Suprapubic skin (tissue), 4 donors: ENCODE measurements at regions not wholly inside any gene's neighbourhood (a gene's known extent, or its start where the extent isn't known, plus 50 kb on each side); places are given as distances from the start of the nearest gene placed in this dataset.

Source experiments
- DNase-seq, 2 donors: peaks; one replicate each; pipeline ENCODE4 v3.0.0-alpha.2; 2019; ENCODE audit warnings: low spot score in 2 of 2
- H3K27ac ChIP-seq: fragments of 200-600 bp; sonication (generic); one replicate; pipeline ENCODE4 v1.5.1; 2019
- H3K27me3 ChIP-seq: fragments of 200-600 bp; sonication (generic); one replicate; pipeline ENCODE4 v1.5.1; 2019
- H3K36me3 ChIP-seq: fragments of 200-600 bp; sonication (generic); one replicate; pipeline ENCODE4 v1.5.1; 2019
- H3K4me1 ChIP-seq: fragments of 200-600 bp; sonication (generic); one replicate; pipeline ENCODE4 v1.5.1; 2019
- H3K4me3 ChIP-seq: fragments of 200-600 bp; sonication (generic); one replicate; pipeline ENCODE4 v1.5.1; 2019; ENCODE audit warnings: mild to moderate bottlenecking
- H3K9me3 ChIP-seq: fragments of 200-600 bp; sonication (generic); one replicate; pipeline ENCODE4 v1.5.1; 2019
- EP300 ChIP-seq: sonication (generic); formaldehyde crosslinking; IDR thresholded peaks from one replicate; pipeline ENCODE4 v1.6.1; 2017; ENCODE audit warnings: antibody characterized with exemption
- POLR2A ChIP-seq, 2 donors: fragments of 450-650 bp; IDR thresholded peaks; one replicate each; pipeline ENCODE4 v1.6.1; 2017; ENCODE audit warnings: antibody characterized with exemption in 2 of 2, mild to moderate bottlenecking in 2 of 2, moderate library complexity in 2 of 2
- POLR2AphosphoS5 ChIP-seq, 3 donors: sonication (generic); formaldehyde crosslinking; IDR thresholded peaks; one replicate each; pipeline ENCODE4 v1.6.1; 2017; ENCODE audit warnings: antibody characterized with exemption in 3 of 3
- WGBS: methylation state at CpG from one replicate; pipeline ENCODE4 v1.1.5; 2018; 5-methylcytosine and 5-hydroxymethylcytosine counted together
- TF ChIP-seq, protein P1 (sequence below), 2 donors: fragments of 200-600 bp in 1 of 2; fragments of 450-650 bp in 1 of 2; sonication (generic) in 1 of 2; IDR thresholded peaks; one replicate each; pipeline ENCODE4 v1.5.1; 2016 to 2019; ENCODE audit warnings: antibody characterized with exemption in 2 of 2, mild to moderate bottlenecking in 1 of 2, moderate library complexity in 1 of 2

DNA sequence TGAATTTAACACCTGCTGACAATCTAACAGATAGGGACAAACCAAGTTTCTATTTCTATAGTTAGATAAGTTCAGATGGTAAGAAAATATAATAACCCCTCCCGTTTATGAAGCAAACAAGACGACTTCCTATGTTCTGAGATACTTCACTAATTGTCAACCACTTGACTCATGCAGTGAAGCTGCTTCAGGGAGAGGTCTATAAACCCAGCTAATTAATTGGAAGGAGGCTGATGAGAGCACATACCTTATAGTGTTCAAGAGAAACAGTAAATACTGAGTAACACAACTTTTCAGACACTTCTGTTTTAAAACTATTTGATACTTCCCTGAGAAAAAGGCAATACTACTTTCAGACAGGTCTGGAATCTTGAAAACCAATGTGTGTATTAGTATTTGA lies 229.4 kb upstream of the UBASH3B start:
- Histone ChIP-seq H3K36me3 (no peaks in the 10 kb centered on the region), H3K4me1 (no peaks in the 10 kb centered on the region), H3K4me3 (no peak overlapping the region), H3K9me3 (no peaks in the 10 kb centered on the region), H3K27me3 (no peaks in the 10 kb centered on the region), H3K27ac (no peak overlapping the region)
- no peak for TF ChIP-seq POLR2A (IDR thresholded peaks at IDR 0.05)
- no peak for TF ChIP-seq POLR2AphosphoS5 (IDR thresholded peaks at IDR 0.05)
- TF ChIP-seq EP300, result no peak
- TF ChIP-seq, protein P1, sequence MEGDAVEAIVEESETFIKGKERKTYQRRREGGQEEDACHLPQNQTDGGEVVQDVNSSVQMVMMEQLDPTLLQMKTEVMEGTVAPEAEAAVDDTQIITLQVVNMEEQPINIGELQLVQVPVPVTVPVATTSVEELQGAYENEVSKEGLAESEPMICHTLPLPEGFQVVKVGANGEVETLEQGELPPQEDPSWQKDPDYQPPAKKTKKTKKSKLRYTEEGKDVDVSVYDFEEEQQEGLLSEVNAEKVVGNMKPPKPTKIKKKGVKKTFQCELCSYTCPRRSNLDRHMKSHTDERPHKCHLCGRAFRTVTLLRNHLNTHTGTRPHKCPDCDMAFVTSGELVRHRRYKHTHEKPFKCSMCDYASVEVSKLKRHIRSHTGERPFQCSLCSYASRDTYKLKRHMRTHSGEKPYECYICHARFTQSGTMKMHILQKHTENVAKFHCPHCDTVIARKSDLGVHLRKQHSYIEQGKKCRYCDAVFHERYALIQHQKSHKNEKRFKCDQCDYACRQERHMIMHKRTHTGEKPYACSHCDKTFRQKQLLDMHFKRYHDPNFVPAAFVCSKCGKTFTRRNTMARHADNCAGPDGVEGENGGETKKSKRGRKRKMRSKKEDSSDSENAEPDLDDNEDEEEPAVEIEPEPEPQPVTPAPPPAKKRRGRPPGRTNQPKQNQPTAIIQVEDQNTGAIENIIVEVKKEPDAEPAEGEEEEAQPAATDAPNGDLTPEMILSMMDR (IDR thresholded peaks at IDR 0.05), result no peak
- 78% methylated on average over 2 of the region's 2 CpGs for WGBS
- DNase-seq, result no peak

DNA sequence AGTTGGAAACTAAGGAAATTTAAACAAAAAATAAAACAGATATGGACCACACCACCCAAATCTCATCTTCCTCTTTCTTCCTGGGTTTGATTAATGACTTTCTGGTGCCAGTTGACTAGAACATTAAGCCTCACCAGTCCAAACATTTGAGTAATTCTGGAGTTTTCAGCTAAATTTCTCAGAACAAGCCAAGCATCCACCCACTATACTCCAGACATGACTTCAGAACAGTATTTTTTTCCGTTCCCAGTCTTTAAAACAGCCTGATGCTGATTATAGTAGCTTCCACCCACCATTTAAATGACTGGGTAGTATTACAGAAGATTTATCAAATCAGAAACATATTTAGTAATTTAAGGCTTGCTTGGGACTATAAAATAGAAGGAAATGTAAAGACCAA lies 230.9 kb upstream of the UBASH3B start:
- Histone ChIP-seq H3K27ac (no peak overlapping the region), H3K36me3 (no peaks in the 10 kb centered on the region), H3K27me3 (no peaks in the 10 kb centered on the region), H3K4me1 (no peaks in the 10 kb centered on the region), H3K4me3 (no peak overlapping the region), H3K9me3 (no peaks in the 10 kb centered on the region)
- DNase-seq, result no peak
- TF ChIP-seq EP300, result no peak
- WGBS, result 66% methylated on average over 1 of the region's 1 CpG

DNA sequence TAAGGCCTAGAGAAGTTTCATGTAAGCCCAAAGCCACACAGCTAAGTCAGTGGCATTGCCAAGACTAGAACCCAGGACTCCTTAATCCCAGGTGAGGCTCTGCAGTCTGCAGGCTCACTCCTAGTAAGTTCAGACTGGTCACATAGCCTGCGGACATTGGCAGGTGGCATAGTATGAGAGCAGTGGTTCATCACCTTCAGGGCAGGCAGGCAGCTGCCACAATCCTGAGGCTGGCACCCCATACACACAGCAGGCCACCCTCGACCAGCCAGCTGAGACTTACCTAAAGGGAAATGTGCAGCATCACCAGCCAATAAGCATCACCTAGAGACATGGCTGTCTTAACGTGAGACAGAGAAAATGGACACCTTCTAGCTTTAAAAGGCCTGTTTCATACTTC lies 231.6 kb upstream of the UBASH3B start:
- Histone ChIP-seq H3K27me3 (no peaks in the 10 kb centered on the region), H3K4me1 (no peaks in the 10 kb centered on the region), H3K27ac (no peak overlapping the region), H3K9me3 (no peaks in the 10 kb centered on the region), H3K36me3 (no peaks in the 10 kb centered on the region), H3K4me3 (no peak overlapping the region)
- DNase-seq, result no peak
- 67% methylated on average over 3 of the region's 3 CpGs for WGBS
- TF ChIP-seq, protein P1 (IDR thresholded peaks at IDR 0.05), result no peak
- TF ChIP-seq POLR2AphosphoS5 (IDR thresholded peaks at IDR 0.05) (no peak), EP300 (no peak), POLR2A (IDR thresholded peaks at IDR 0.05) (no peak)

DNA sequence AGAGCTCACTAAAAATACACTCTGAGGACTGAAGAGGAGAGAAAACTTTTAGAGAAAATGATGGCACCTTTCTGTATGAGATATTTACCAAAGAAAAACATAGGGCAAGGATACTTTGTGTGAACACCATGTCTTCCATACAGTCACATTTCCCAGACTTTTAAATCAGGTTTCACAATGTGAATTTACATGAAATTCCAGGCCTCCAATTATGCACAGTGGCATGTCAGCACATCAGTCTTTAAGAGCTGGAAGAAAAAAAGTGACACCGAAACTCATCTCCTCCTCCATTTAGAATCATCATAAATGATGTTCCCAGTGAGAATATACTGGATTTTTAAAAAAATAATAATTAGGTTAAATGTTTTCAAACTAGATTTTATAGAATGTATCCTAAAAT lies 232.2 kb upstream of the UBASH3B start:
- H3K36me3 ChIP-seq, result no peaks in the 10 kb centered on the region
- H3K4me1 ChIP-seq, result no peaks in the 10 kb centered on the region
- DNase-seq, result no peak
- H3K9me3 ChIP-seq, result no peaks in the 10 kb centered on the region
- TF ChIP-seq, protein P1 (IDR thresholded peaks at IDR 0.05), result no peak
- TF ChIP-seq POLR2A (IDR thresholded peaks at IDR 0.05) (no peak), POLR2AphosphoS5 (IDR thresholded peaks at IDR 0.05) (no peak), EP300 (no peak)
- H3K27ac ChIP-seq, result no peak overlapping the region
- no peaks in the 10 kb centered on the region for H3K27me3 ChIP-seq
- WGBS, result 98% methylated on average over 1 of the region's 1 CpG
- no peak overlapping the region for H3K4me3 ChIP-seq

DNA sequence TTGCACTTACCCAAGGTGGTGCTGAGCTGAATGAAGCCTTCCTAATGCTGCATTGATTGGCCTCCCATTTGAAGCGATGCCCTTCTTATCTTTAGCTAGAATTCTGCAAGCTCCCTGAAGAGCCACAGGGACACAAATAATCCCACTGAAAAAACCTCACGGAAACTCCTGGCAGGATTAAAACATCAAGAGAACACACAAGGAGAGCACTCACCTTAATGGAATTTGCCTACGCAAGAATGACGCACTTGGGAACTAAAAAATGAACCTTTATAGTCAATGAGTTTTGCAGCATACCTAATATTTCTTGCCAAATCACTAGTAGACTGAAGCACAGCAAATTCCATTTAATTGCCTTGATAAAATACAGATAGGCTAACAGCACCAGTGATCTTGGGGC lies 232.8 kb upstream of the UBASH3B start:
- TF ChIP-seq, protein P1 (IDR thresholded peaks at IDR 0.05), result no peak
- TF ChIP-seq EP300 (no peak), POLR2AphosphoS5 (IDR thresholded peaks at IDR 0.05) (no peak), POLR2A (IDR thresholded peaks at IDR 0.05) (no peak)
- Histone ChIP-seq H3K4me1 (no peaks in the 10 kb centered on the region), H3K27ac (no peak overlapping the region), H3K4me3 (no peak overlapping the region), H3K9me3 (no peaks in the 10 kb centered on the region), H3K27me3 (no peaks in the 10 kb centered on the region), H3K36me3 (no peaks in the 10 kb centered on the region)
- WGBS, result 73% methylated on average over 4 of the region's 4 CpGs
- DNase-seq, result no peak

DNA sequence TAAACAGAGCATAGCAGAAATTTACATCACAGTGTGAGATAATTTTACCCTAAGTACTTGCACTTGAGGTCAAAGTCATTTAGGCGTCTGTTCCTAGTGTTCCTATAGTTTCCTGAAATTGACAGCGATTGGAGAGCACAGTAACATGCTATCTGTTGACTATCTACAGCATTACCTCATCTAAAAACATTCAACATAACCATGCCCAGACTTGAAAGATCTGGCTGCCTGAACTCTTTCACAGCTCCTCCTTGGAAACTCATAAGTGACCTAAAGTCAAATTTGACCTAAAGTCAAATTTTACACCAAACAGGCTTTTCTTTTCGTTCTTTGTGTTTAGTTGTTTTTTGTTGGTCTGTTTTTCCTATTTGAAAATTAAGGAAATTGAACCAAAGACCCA lies 233.8 kb upstream of the UBASH3B start:
- Histone ChIP-seq H3K4me3 (no peak overlapping the region), H3K36me3 (no peaks in the 10 kb centered on the region), H3K9me3 (no peaks in the 10 kb centered on the region), H3K27ac (no peak overlapping the region), H3K27me3 (no peaks in the 10 kb centered on the region), H3K4me1 (no peaks in the 10 kb centered on the region)
- no peak for DNase-seq
- WGBS, result 46% methylated on average over 3 of the region's 3 CpGs
- no peak for TF ChIP-seq POLR2AphosphoS5 (IDR thresholded peaks at IDR 0.05)
